Upper lobe of left lung (tissue), 6 donors: ENCODE measurements at regions not wholly inside any gene's neighbourhood (a gene's known extent, or its start where the extent isn't known, plus 50 kb on each side); places are given as distances from the start of the nearest gene placed in this dataset.

Experiments
- ATAC-seq, 2 donors: fragments of 200-7000 bp; cut with Tn5 transposase; one replicate each; pipeline ENCODE4 v1.9.1; 2022; ENCODE audit warnings: mild to moderate bottlenecking in 2 of 2, moderate library complexity in 2 of 2; ENCODE audit not compliant: low FRiP score in 2 of 2
- DNase-seq, 2 donors: peaks; one replicate each; pipeline ENCODE4 v3.0.0-alpha.2; 2019 to 2020
- H3K27ac ChIP-seq, 4 donors: fragments of 200-600 bp; sonication (generic); one replicate each; pipeline ENCODE4 v1.5.1; 2016 to 2019
- H3K27me3 ChIP-seq, 4 donors: fragments of 200-600 bp; sonication (generic); one replicate each; pipeline ENCODE4 v1.5.1; 2017 to 2019
- H3K36me3 ChIP-seq, 4 donors: fragments of 200-600 bp; sonication (generic); one replicate each; pipeline ENCODE4 v1.5.1; 2016 to 2019
- H3K4me1 ChIP-seq, 4 donors: fragments of 200-600 bp; sonication (generic); one replicate each; pipeline ENCODE4 v1.5.1; 2018 to 2019
- H3K4me3 ChIP-seq, 4 donors: fragments of 200-600 bp; sonication (generic); one replicate each; pipeline ENCODE4 v1.5.1; 2017 to 2019; ENCODE audit warnings: mild to moderate bottlenecking in 2 of 4, moderate library complexity in 1 of 4
- H3K9me3 ChIP-seq, 4 donors: fragments of 200-600 bp; sonication (generic); one replicate each; pipeline ENCODE4 v1.5.1; 2018 to 2019
- EP300 ChIP-seq, 4 donors: sonication (generic); formaldehyde crosslinking; IDR thresholded peaks; one replicate each; pipeline ENCODE4 v1.5.1; 2017; ENCODE audit warnings: antibody characterized with exemption in 4 of 4, control low read depth in 2 of 4
- POLR2A ChIP-seq, 4 donors: fragments of 450-650 bp; IDR thresholded peaks; one replicate each; pipeline ENCODE4 v1.5.1; 2016 to 2017; ENCODE audit warnings: antibody characterized with exemption in 4 of 4, mild to moderate bottlenecking in 2 of 4
- POLR2AphosphoS5 ChIP-seq, 2 donors: sonication (generic); formaldehyde crosslinking; IDR thresholded peaks; one replicate each; pipeline ENCODE4 v1.5.1; 2017; ENCODE audit warnings: antibody characterized with exemption in 2 of 2
- WGBS, 2 donors: methylation state at CpG; one replicate each; pipeline ENCODE4 v1.1.5; 2017 to 2018; 5-methylcytosine and 5-hydroxymethylcytosine counted together
- TF ChIP-seq, protein P1 (sequence below), 6 experiments: fragments of 450-650 bp in 4 of 6; fragments of 200-600 bp in 2 of 6; sonication (generic) in 2 of 6; IDR thresholded peaks; one replicate each; pipeline ENCODE4 v1.5.1; 2016 to 2019; ENCODE audit warnings: antibody characterized with exemption in 6 of 6
- donor health status: DM: no; HTN: no; CAD: no; lungs with moderate emphysema.
- donor health status: DM: no; HTN: yes; CAD: no; lungs with severe emphysema.

DNA sequence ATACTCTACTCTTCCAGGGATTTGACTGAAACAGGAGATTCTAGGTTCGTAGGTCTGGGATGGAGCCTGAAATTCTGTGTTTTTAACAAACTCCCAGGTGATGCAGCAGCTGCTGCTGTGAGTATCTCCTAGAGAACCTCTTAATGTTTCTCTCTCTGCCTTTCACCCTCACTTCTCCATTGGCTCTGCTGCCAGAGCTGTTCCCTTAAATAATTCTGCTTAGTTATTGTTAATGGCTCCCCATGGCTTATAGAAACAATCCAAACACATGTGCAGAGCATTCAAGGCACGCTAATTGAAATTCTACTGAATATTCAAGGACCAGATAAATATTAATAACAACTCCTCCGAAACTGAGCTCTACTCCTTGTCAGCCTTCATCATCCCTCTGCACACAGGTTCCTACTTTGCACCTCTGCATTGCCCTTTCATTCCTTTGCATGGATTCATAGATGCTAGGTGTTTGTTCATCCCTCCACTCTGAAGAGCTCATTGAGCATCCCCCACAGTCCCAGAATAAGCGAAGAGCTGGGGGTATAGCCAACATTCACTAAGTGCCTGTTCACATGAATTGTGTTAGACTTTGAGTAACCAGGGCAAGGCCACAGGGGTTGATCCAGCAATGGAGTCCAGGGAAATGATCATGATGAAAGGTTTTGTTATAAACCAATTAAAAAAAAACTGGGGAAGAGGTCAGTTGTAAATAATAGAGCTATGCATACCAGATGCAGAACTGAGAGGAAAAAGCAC is 488.4 kb upstream of the JAG1 start:
- H3K9me3 ChIP-seq = no peaks in the 10 kb centered on the region
- H3K4me3 ChIP-seq = no peak overlapping the region
- H3K4me1 ChIP-seq = peaks cover 0 to 6% (median 4%) of the 10 kb centered on the region in 4 donors
- TF ChIP-seq POLR2AphosphoS5 (IDR thresholded peaks at IDR 0.05) (no peak), EP300 (IDR thresholded peaks at IDR 0.05) (no peak), POLR2A (IDR thresholded peaks at IDR 0.05) (no peak)
- TF ChIP-seq, protein P1, sequence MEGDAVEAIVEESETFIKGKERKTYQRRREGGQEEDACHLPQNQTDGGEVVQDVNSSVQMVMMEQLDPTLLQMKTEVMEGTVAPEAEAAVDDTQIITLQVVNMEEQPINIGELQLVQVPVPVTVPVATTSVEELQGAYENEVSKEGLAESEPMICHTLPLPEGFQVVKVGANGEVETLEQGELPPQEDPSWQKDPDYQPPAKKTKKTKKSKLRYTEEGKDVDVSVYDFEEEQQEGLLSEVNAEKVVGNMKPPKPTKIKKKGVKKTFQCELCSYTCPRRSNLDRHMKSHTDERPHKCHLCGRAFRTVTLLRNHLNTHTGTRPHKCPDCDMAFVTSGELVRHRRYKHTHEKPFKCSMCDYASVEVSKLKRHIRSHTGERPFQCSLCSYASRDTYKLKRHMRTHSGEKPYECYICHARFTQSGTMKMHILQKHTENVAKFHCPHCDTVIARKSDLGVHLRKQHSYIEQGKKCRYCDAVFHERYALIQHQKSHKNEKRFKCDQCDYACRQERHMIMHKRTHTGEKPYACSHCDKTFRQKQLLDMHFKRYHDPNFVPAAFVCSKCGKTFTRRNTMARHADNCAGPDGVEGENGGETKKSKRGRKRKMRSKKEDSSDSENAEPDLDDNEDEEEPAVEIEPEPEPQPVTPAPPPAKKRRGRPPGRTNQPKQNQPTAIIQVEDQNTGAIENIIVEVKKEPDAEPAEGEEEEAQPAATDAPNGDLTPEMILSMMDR (IDR thresholded peaks at IDR 0.05) = no peak
- H3K27ac ChIP-seq = no peak overlapping the region
- H3K27me3 ChIP-seq = no peaks in the 10 kb centered on the region
- ATAC-seq (no peak), DNase-seq (no peak)
- WGBS, 2 donors = 91 to 93% methylated on average over 4 of the region's 4 CpGs
- no peaks in the 10 kb centered on the region for H3K36me3 ChIP-seq

DNA sequence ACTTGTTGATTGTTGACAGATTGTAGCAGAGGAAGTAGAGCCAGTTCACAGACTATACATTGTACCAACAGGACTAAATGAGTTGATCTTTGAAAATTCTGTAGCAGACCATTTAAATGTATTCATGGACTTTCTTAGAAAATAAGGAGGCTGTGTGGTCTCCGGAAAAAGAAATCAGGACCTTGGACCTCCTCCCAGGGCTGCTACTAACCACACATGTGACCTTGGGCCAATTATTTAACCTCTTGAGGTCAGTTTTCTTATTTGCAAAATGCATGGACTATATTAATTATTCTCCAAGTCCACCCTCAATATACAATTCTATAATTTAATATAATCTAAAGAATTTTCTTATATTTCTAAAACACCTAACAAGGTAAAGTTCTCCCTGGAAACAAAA is 492.0 kb upstream of the JAG1 start:
- WGBS, 2 donors = 67 to 68% methylated on average over 1 of the region's 1 CpG
- peaks cover 0 to 3% (median 0%) of the 10 kb centered on the region in 4 donors for H3K4me1 ChIP-seq
- no peak overlapping the region for H3K27ac ChIP-seq
- no peak for ATAC-seq
- no peaks in the 10 kb centered on the region for H3K36me3 ChIP-seq
- TF ChIP-seq EP300 (IDR thresholded peaks at IDR 0.05) (no peak), POLR2AphosphoS5 (IDR thresholded peaks at IDR 0.05) (no peak), POLR2A (IDR thresholded peaks at IDR 0.05) (no peak)
- TF ChIP-seq, protein P1 (IDR thresholded peaks at IDR 0.05) = no peak
- H3K4me3 ChIP-seq = no peak overlapping the region
- no peak for DNase-seq
- H3K27me3 ChIP-seq = no peaks in the 10 kb centered on the region
- no peaks in the 10 kb centered on the region for H3K9me3 ChIP-seq

DNA sequence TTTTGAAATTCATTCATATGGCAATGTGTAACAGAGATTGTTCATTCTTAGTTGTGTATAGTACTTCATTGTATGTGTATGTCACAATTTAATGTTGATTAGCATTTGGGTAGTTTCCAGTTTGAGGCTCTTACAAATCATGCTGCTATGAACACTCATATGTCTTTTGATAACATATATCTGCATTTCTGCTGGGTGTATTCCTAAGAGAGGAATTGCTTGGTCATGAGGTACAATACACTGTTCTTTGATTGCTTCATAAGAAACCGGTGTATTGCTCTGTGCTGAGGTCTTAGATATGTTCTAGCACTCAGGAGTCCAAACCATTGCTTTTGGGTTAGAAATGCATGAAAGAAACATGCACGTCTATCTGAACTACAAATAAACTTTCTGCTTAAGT is 492.9 kb upstream of the JAG1 start:
- no peaks in the 10 kb centered on the region for H3K9me3 ChIP-seq
- no peaks in the 10 kb centered on the region for H3K36me3 ChIP-seq
- H3K27me3 ChIP-seq = no peaks in the 10 kb centered on the region
- ATAC-seq = no peak
- 70 to 71% methylated on average over 2 of the region's 2 CpGs for WGBS, 2 donors
- H3K4me3 ChIP-seq = no peak overlapping the region
- no peak overlapping the region for H3K27ac ChIP-seq
- TF ChIP-seq POLR2AphosphoS5 (IDR thresholded peaks at IDR 0.05) (no peak), EP300 (IDR thresholded peaks at IDR 0.05) (no peak), POLR2A (IDR thresholded peaks at IDR 0.05) (no peak)
- TF ChIP-seq, protein P1 (IDR thresholded peaks at IDR 0.05) = no peak
- DNase-seq = no peak
- H3K4me1 ChIP-seq = peaks cover 0 to 3% (median 0%) of the 10 kb centered on the region in 4 donors

DNA sequence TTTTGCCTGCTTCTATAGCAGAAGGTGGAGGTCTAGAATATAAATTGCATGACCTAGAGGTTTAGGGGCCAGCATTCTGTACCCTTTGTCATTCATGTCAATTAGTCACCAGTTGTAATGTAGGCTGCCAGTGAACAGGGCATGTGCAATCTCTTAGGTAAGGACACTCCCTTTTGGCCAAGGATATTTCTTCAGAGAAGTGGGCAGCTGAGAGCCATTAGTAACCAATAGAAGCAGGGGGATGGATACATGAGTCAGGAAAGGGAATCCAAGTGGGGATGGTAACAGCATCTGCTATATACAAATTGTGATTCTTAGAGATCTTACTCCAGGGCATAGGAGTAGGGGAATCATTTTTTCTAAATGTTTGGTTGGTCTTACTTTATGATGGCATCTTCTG is 494.2 kb upstream of the JAG1 start:
- H3K27me3 ChIP-seq = no peaks in the 10 kb centered on the region
- DNase-seq = no peak
- peaks cover 0 to 3% (median 0%) of the 10 kb centered on the region in 4 donors for H3K4me1 ChIP-seq
- H3K9me3 ChIP-seq = no peaks in the 10 kb centered on the region
- H3K4me3 ChIP-seq = no peak overlapping the region
- no peak for ATAC-seq
- no peak overlapping the region for H3K27ac ChIP-seq
- TF ChIP-seq, protein P1 (IDR thresholded peaks at IDR 0.05) = no peak
- TF ChIP-seq POLR2AphosphoS5 (IDR thresholded peaks at IDR 0.05) (no peak), POLR2A (IDR thresholded peaks at IDR 0.05) (no peak), EP300 (IDR thresholded peaks at IDR 0.05) (no peak)
- H3K36me3 ChIP-seq = no peaks in the 10 kb centered on the region

DNA sequence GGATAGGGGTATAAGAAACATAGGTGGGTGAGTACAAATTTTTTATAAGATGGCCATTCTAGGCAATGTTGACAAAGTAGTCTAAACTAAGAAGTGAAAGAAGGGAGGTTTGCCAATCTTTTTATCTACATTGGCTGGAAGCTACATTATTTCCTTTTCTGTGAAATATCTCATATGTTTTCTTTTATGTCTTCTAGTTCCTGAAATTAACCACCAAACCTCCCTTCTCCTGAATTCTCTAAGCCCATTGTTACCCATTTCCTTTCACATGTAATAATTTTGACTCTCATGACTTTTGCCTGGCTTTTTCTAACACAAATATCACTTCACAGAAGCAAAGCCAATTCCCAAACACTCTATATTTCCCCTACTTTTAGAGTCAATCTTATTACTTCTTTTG is 496.2 kb upstream of the JAG1 start:
- Histone ChIP-seq H3K36me3 (no peaks in the 10 kb centered on the region), H3K4me1 (peaks cover 0 to 3% (median 0%) of the 10 kb centered on the region in 4 donors), H3K9me3 (no peaks in the 10 kb centered on the region), H3K27ac (no peak overlapping the region), H3K27me3 (no peaks in the 10 kb centered on the region), H3K4me3 (no peak overlapping the region)
- no peak for DNase-seq
- ATAC-seq = no peak
- TF ChIP-seq POLR2AphosphoS5 (IDR thresholded peaks at IDR 0.05) (no peak), POLR2A (IDR thresholded peaks at IDR 0.05) (no peak), EP300 (IDR thresholded peaks at IDR 0.05) (no peak)
- TF ChIP-seq, protein P1 (IDR thresholded peaks at IDR 0.05) = no peak
